Caco-2 (cell line): ENCODE measurements at regions not wholly inside any gene's neighbourhood (a gene's known extent, or its start where the extent isn't known, plus 50 kb on each side); places are given as distances from the start of the nearest gene placed in this dataset.
A peak's percentile ranks its signal among the peaks of the same experiment; 100 is the strongest.

Experiments used
- BruUV-seq: library from RNA; stranded (reverse); fragments of 400-500 nt; replicated peaks from 2 replicates; lab custom pipeline; 2021; lab: Mats Ljungman, UMichigan
- CTCF ChIA-PET: fragments of 300-600 bp; sonication (Branson Sonifier 250); formaldehyde crosslinking; loops from one replicate; lab custom pipeline; 2022; ENCODE audit warnings: antibody characterized with exemption; lab: Charles Lee
- POLR2A ChIA-PET: fragments of 300-600 bp; sonication (Branson Sonifier 250); formaldehyde crosslinking; loops from one replicate; lab custom pipeline; 2022; ENCODE audit warnings: antibody characterized with exemption; lab: Charles Lee
- DNase-seq, 2 experiments: peaks; one replicate each; pipeline versions ENCODE4 v3.0.0 to v3.0.0-alpha.2; 2020 to 2022
- H3K27me3 ChIP-seq: replicated peaks from 2 replicates; pipeline ENCODE4 v1.6.0; 2011; ENCODE audit warnings: low read length; ENCODE audit not compliant: control insufficient read depth, insufficient read depth
- H3K36me3 ChIP-seq: 2 replicates; pipeline ENCODE4 v1.5.1; 2011; ENCODE audit warnings: low read length; ENCODE audit not compliant: control insufficient read depth, insufficient read depth
- H3K4me1 ChIP-seq: fragments of 250-450 bp; sonication (Bioruptor Pico); 2 replicates; pipeline ENCODE4 v1.5.1; 2020; ENCODE audit warnings: mild to moderate bottlenecking
- H3K4me3 ChIP-seq: 2 replicates; pipeline ENCODE4 v1.5.1; 2011; ENCODE audit warnings: low read depth, mild to moderate bottlenecking, control low read depth, low read length
- H3K9me3 ChIP-seq: fragments of 250-450 bp; sonication (Bioruptor Pico); 2 replicates; pipeline ENCODE4 v1.5.1; 2020; ENCODE audit warnings: mild to moderate bottlenecking, moderate library complexity
- H3K27ac Mint-ChIP-seq: one replicate; pipeline ENCODE4 v1.8.0; 2022; ENCODE audit warnings: mixed read lengths; ENCODE audit not compliant: unreplicated experiment
- H3K27me3 Mint-ChIP-seq: one replicate; pipeline ENCODE4 v1.8.0; 2022; ENCODE audit warnings: mixed read lengths; ENCODE audit not compliant: insufficient read depth, unreplicated experiment
- H3K36me3 Mint-ChIP-seq: one replicate; pipeline ENCODE4 v1.8.0; 2022; ENCODE audit warnings: mild to moderate bottlenecking, mixed read lengths; ENCODE audit not compliant: insufficient read depth, unreplicated experiment
- H3K4me1 Mint-ChIP-seq: one replicate; pipeline ENCODE4 v1.8.0; 2022; ENCODE audit warnings: low read depth, mixed read lengths; ENCODE audit not compliant: unreplicated experiment
- H3K4me3 Mint-ChIP-seq: one replicate; pipeline ENCODE4 v1.8.0; 2022; ENCODE audit warnings: mild to moderate bottlenecking, moderate library complexity, mixed read lengths; ENCODE audit not compliant: unreplicated experiment
- H3K9me3 Mint-ChIP-seq: one replicate; pipeline ENCODE4 v1.8.0; 2022; ENCODE audit warnings: mixed read lengths; ENCODE audit not compliant: unreplicated experiment
- intact Hi-C: fragments of 100-400 bp; cut with micrococcal nuclease; formaldehyde crosslinking; loops from one replicate; pipeline ENCODE4 v1.10.0; 2022; ENCODE audit not compliant: unreplicated experiment
- TF ChIP-seq, protein P1 (sequence below), 2 experiments: fragments of 200-600 bp in 1 of 2; IDR thresholded peaks; 1 replicate in 1 of 2; 2 replicates in 1 of 2; pipeline versions ENCODE4 v1.5.1 to v1.8.0; 2011 to 2022; ENCODE audit warnings: antibody characterized with exemption in 1 of 2, control low read depth in 1 of 2, inconsistent platforms in 1 of 2, low read depth in 1 of 2, low read length in 1 of 2, mild to moderate bottlenecking in 1 of 2, moderate library complexity in 1 of 2; ENCODE audit not compliant: insufficient read depth in 1 of 2, severe bottlenecking in 1 of 2, unreplicated experiment in 1 of 2

- Mint-ChIP-seq H3K27me3 (no peaks in the 10 kb centered on the region), H3K4me3 (no peak overlapping the region), H3K36me3 (no peaks in the 10 kb centered on the region), H3K4me1 (no peaks in the 10 kb centered on the region), H3K27ac (peak overlapping the region; percentile 64), H3K9me3 (peaks cover 18% of the 10 kb centered on the region)
- Histone ChIP-seq H3K4me3 (no peak overlapping the region), H3K36me3 (no peaks in the 10 kb centered on the region), H3K4me1 (peaks cover 9% of the 10 kb centered on the region), H3K27me3 (no peaks in the 10 kb centered on the region), H3K9me3 (no peaks in the 10 kb centered on the region)
- no peak for DNase-seq
- no TSS peak for BruUV-seq
- CTCF ChIA-PET = no interaction called here
- intact Hi-C loops = no loop called here
- POLR2A ChIA-PET = no interaction called here
- TF ChIP-seq, protein P1, sequence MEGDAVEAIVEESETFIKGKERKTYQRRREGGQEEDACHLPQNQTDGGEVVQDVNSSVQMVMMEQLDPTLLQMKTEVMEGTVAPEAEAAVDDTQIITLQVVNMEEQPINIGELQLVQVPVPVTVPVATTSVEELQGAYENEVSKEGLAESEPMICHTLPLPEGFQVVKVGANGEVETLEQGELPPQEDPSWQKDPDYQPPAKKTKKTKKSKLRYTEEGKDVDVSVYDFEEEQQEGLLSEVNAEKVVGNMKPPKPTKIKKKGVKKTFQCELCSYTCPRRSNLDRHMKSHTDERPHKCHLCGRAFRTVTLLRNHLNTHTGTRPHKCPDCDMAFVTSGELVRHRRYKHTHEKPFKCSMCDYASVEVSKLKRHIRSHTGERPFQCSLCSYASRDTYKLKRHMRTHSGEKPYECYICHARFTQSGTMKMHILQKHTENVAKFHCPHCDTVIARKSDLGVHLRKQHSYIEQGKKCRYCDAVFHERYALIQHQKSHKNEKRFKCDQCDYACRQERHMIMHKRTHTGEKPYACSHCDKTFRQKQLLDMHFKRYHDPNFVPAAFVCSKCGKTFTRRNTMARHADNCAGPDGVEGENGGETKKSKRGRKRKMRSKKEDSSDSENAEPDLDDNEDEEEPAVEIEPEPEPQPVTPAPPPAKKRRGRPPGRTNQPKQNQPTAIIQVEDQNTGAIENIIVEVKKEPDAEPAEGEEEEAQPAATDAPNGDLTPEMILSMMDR (IDR thresholded peaks at IDR 0.05; ENCODE audit: insufficient read depth in 1 of 2, low read depth in 1 of 2, low read length in 1 of 2, severe bottlenecking in 1 of 2, unreplicated experiment in 1 of 2) = no peak
Observed at GRCh38 chr4:13857397-13857796, 229.9 kb upstream of the BOD1L1 start.

DNA sequence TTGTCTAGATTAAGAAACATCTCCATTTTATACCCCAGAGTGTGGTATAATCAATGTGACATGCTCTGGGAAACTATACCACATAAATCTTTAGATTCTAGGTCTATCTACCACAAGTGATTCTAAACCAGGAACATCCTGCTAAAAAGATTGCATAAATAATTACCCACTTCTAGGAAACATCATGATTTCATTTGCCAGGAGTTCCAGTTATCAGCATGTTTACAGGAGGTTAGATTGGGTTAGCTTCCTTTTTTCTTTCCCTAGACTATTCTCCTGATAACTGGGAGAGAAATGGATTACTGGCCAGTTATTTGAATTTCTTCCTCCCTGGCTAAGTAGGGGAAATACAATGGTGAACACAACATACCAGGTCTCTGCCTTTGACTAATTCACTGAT is 230.3 kb upstream of the BOD1L1 start:
- intact Hi-C loops = no loop called here

DNA sequence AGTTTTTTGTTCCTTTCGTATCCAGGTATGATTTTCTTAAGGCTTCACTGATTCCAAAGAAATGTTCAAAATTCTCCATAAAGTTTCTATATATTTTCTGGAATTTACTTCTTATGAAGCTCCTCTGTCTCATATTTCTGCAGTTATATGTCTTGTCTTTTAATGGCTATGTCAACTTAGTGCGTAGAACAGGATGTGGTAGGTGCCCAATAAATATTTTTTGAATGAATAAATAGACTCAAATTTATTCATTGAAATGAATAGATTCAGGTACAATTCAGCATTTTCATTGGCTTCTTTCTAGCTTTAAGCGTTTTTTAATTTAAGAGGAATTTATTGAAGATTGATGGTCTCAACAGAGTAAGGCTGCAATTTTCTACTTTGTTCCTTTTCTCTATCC is 231.9 kb upstream of the BOD1L1 start:
- no peaks in the 10 kb centered on the region for H3K9me3 ChIP-seq

More for the DNA sequence above, 230.3 kb upstream of the BOD1L1 start:
- Histone ChIP-seq H3K4me1 (peaks cover 9% of the 10 kb centered on the region), H3K4me3 (no peak overlapping the region), H3K27me3 (no peaks in the 10 kb centered on the region), H3K9me3 (no peaks in the 10 kb centered on the region), H3K36me3 (no peaks in the 10 kb centered on the region)
- TF ChIP-seq, protein P1 (IDR thresholded peaks at IDR 0.05; ENCODE audit: insufficient read depth in 1 of 2, low read depth in 1 of 2, low read length in 1 of 2, severe bottlenecking in 1 of 2, unreplicated experiment in 1 of 2) = no peak
- Mint-ChIP-seq H3K36me3 (no peaks in the 10 kb centered on the region), H3K27me3 (no peaks in the 10 kb centered on the region), H3K4me1 (no peaks in the 10 kb centered on the region), H3K4me3 (no peak overlapping the region), H3K9me3 (peaks cover 22% of the 10 kb centered on the region), H3K27ac (no peak overlapping the region)
- POLR2A ChIA-PET = no interaction called here
- no TSS peak for BruUV-seq
- DNase-seq = no peak
- CTCF ChIA-PET = no interaction called here

More for the DNA sequence above, 231.9 kb upstream of the BOD1L1 start:
- BruUV-seq = no TSS peak
- TF ChIP-seq, protein P1 (IDR thresholded peaks at IDR 0.05; ENCODE audit: insufficient read depth in 1 of 2, low read depth in 1 of 2, low read length in 1 of 2, severe bottlenecking in 1 of 2, unreplicated experiment in 1 of 2) = no peak
- H3K27ac Mint-ChIP-seq = no peak overlapping the region
- H3K36me3 ChIP-seq = no peaks in the 10 kb centered on the region
- no peaks in the 10 kb centered on the region for H3K27me3 ChIP-seq
- peaks cover 9% of the 10 kb centered on the region for H3K4me1 ChIP-seq
- intact Hi-C loops = no loop called here
- ChIA-PET CTCF (interaction anchor here (1.0 kb wide), 1 partner anchor 48 kb away, joined by 6 read pairs; no protein-coding TSS in a partner anchor), POLR2A (interaction anchor here (0.5 kb wide), 1 partner anchor 61 kb away, joined by 4 read pairs; no protein-coding TSS in a partner anchor)
- no peak overlapping the region for H3K4me3 Mint-ChIP-seq
- peaks cover 25% of the 10 kb centered on the region for H3K9me3 Mint-ChIP-seq
- H3K27me3 Mint-ChIP-seq = no peaks in the 10 kb centered on the region
- H3K36me3 Mint-ChIP-seq = no peaks in the 10 kb centered on the region
- H3K4me1 Mint-ChIP-seq = no peaks in the 10 kb centered on the region
- DNase-seq = no peak
- H3K4me3 ChIP-seq = no peak overlapping the region
